GDM1 (cell line): ENCODE measurements at regions not wholly inside any gene's neighbourhood (a gene's known extent, or its start where the extent isn't known, plus 50 kb on each side); places are given as distances from the start of the nearest gene placed in this dataset.

Experiments used
- DNase-seq: peaks from one replicate; lab custom pipeline; 2025; lab: John Stamatoyannopoulos, UW

- DNase-seq, result no peak
Measured at GRCh38 chr9:121550041-121550440, 50.4 kb upstream of the GGTA1 start.

- peak; percentile 63 for DNase-seq
Measured at GRCh38 chr9:121550569-121551512, 51.2 kb upstream of the GGTA1 start.

GRCh38 chr9:121551985-121552753, 52.5 kb upstream of the GGTA1 start:
- DNase-seq, result no peak

GRCh38 chr9:121556082-121556481, 56.4 kb upstream of the GGTA1 start:
- DNase-seq, result no peak

- no peak for DNase-seq
Measured at GRCh38 chr9:121556580-121556979, 56.9 kb upstream of the GGTA1 start.

GRCh38 chr9:121557581-121558447, 58.2 kb upstream of the GGTA1 start:
- peak; percentile 83 for DNase-seq

- DNase-seq, result no peak
Measured at GRCh38 chr9:121558473-121558872, 58.8 kb upstream of the GGTA1 start.

- DNase-seq, result peak; percentile 74
Measured at GRCh38 chr9:121559183-121559582, 59.5 kb upstream of the GGTA1 start.

GRCh38 chr9:121560921-121561320, 61.3 kb upstream of the GGTA1 start:
- DNase-seq, result no peak

GRCh38 chr9:121561385-121562222, 62.0 kb upstream of the GGTA1 start:
- no peak for DNase-seq

- no peak for DNase-seq
Measured at GRCh38 chr9:121562301-121562700, 62.7 kb upstream of the GGTA1 start.

GRCh38 chr9:121563425-121563824, 63.8 kb upstream of the GGTA1 start:
- no peak for DNase-seq

GRCh38 chr9:121563881-121564460, 64.3 kb upstream of the GGTA1 start:
- DNase-seq, result no peak

- no peak for DNase-seq
Measured at GRCh38 chr9:121564504-121565260, 65.0 kb upstream of the GGTA1 start.

GRCh38 chr9:121566481-121567465, 67.1 kb upstream of the GGTA1 start:
- DNase-seq, result no peak

GRCh38 chr9:121567500-121568342, 68.1 kb upstream of the GGTA1 start:
- DNase-seq, result no peak

GRCh38 chr9:121568343-121569265, 69.0 kb upstream of the GGTA1 start:
- no peak for DNase-seq
